22Rv1 (cell line): ENCODE measurements at regions not wholly inside any gene's neighbourhood (a gene's known extent, or its start where the extent isn't known, plus 50 kb on each side); places are given as distances from the start of the nearest gene placed in this dataset.

Source experiments
- CTCF ChIP-seq: fragments of 450-650 bp; IDR thresholded peaks from 2 replicates; pipeline ENCODE4 v1.5.1; 2017; ENCODE audit warnings: mild to moderate bottlenecking
- ZFX ChIP-seq: fragments of 450-650 bp; IDR thresholded peaks from 2 replicates; pipeline ENCODE4 v1.6.1; 2017; ENCODE audit warnings: antibody characterized with exemption, borderline replicate concordance

GRCh38 chr16:60274431-60275019, 1540.4 kb upstream of the GOT2 start:
- no peak for TF ChIP-seq CTCF
- TF ChIP-seq ZFX = no peak
